ENCODE measurements at regions not wholly inside any gene's neighbourhood (a gene's known extent, or its start where the extent isn't known, plus 50 kb on each side); places are given as distances from the start of the nearest gene placed in this dataset.
"Not testable (repeated sequence)": the region's sequence is repeated elsewhere in the genome, so short reads cannot be mapped to it uniquely, and the experiment has no call there.

GRCh38 chr2:4931721-4932365 lies 760.3 kb upstream of the SOX11 start:
- intact Hi-C loops (cut with micrococcal nuclease) = no loop called here
- H3K4me3 ChIP-seq = no peak overlapping the region
- H3K27ac ChIP-seq (replicated peaks) = no peak overlapping the region
- TF ChIP-seq, protein P1, sequence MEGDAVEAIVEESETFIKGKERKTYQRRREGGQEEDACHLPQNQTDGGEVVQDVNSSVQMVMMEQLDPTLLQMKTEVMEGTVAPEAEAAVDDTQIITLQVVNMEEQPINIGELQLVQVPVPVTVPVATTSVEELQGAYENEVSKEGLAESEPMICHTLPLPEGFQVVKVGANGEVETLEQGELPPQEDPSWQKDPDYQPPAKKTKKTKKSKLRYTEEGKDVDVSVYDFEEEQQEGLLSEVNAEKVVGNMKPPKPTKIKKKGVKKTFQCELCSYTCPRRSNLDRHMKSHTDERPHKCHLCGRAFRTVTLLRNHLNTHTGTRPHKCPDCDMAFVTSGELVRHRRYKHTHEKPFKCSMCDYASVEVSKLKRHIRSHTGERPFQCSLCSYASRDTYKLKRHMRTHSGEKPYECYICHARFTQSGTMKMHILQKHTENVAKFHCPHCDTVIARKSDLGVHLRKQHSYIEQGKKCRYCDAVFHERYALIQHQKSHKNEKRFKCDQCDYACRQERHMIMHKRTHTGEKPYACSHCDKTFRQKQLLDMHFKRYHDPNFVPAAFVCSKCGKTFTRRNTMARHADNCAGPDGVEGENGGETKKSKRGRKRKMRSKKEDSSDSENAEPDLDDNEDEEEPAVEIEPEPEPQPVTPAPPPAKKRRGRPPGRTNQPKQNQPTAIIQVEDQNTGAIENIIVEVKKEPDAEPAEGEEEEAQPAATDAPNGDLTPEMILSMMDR (IDR thresholded peaks at IDR 0.05; ENCODE audit: borderline replicate concordance) = no peak
- H3K9me3 ChIP-seq (replicated peaks) = no peaks in the 10 kb centered on the region
- no peaks in the 10 kb centered on the region for H3K27me3 ChIP-seq (ENCODE audit: low read depth)
- DNase-seq = no peak
- no peaks in the 10 kb centered on the region for H3K4me1 ChIP-seq
- no peaks in the 10 kb centered on the region for H3K36me3 ChIP-seq

DNA sequence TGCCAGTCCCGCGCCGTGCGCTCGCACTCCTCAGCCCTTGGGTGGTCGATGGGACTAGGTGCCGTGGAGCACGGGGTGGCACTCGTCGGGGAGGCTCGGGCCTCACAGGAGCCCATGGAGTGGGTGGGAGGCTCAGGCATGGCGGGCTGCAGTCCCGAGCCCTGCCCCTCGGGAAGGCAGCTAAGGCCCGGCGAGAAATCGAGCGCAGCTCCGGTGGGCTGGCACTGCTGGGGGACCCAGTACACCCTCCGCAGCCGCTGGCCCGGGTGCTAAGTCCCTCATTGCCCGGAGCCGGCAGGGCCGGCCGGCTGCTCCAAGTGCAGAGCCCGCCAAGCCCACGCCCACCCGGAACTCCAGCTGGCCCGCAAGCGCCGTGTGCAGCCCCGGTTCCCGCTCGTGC lies 756.9 kb upstream of the SOX11 start:
- H3K36me3 ChIP-seq; H3K4me1 ChIP-seq; intact Hi-C loops (cut with micrococcal nuclease); H3K4me3 ChIP-seq; H3K27ac ChIP-seq (replicated peaks); DNase-seq; H3K9me3 ChIP-seq (replicated peaks): not testable (repeated sequence)
- H3K27me3 ChIP-seq (ENCODE audit: low read depth) = peaks cover 10% of the 10 kb centered on the region

- TF ChIP-seq, protein P1 (IDR thresholded peaks at IDR 0.05; ENCODE audit: borderline replicate concordance) = no peak
- no peak overlapping the region for H3K27ac ChIP-seq (replicated peaks)
- no peaks in the 10 kb centered on the region for H3K9me3 ChIP-seq (replicated peaks)
- peaks cover 10% of the 10 kb centered on the region for H3K27me3 ChIP-seq (ENCODE audit: low read depth)
- intact Hi-C loops (cut with micrococcal nuclease) = no loop called here
- H3K4me3 ChIP-seq = no peak overlapping the region
- no peaks in the 10 kb centered on the region for H3K36me3 ChIP-seq
- no peaks in the 10 kb centered on the region for H3K4me1 ChIP-seq
- no peak for DNase-seq
These were observed 754.6 kb upstream of the SOX11 start for GRCh38 chr2:4937550-4937949.

DNA sequence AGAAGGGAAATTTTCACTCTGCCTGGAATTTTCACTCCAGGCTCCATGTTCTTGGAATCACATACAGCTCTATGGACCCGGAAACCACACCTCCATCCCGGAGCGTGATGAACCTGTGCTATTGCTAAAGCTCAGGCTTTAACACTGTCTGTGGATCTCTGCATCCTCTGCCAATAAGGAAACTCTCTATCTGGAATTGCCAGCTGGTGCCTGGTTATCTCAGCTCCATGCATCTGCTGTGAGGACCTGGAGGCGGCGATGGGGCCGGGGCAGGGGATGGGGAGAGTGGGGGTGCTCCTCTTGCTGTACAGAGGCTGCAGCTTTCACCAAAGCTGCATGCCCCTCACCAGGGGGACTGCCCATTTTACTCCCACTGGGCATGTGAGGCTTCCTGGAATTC lies 754.0 kb upstream of the SOX11 start:
- no peaks in the 10 kb centered on the region for H3K36me3 ChIP-seq
- no peaks in the 10 kb centered on the region for H3K9me3 ChIP-seq (replicated peaks)
- no peak overlapping the region for H3K27ac ChIP-seq (replicated peaks)
- no peak for DNase-seq
- H3K4me1 ChIP-seq = no peaks in the 10 kb centered on the region
- intact Hi-C loops (cut with micrococcal nuclease) = no loop called here
- H3K27me3 ChIP-seq (ENCODE audit: low read depth) = peaks cover 10% of the 10 kb centered on the region
- no peak overlapping the region for H3K4me3 ChIP-seq
- TF ChIP-seq, protein P1 (IDR thresholded peaks at IDR 0.05; ENCODE audit: borderline replicate concordance) = no peak

DNA sequence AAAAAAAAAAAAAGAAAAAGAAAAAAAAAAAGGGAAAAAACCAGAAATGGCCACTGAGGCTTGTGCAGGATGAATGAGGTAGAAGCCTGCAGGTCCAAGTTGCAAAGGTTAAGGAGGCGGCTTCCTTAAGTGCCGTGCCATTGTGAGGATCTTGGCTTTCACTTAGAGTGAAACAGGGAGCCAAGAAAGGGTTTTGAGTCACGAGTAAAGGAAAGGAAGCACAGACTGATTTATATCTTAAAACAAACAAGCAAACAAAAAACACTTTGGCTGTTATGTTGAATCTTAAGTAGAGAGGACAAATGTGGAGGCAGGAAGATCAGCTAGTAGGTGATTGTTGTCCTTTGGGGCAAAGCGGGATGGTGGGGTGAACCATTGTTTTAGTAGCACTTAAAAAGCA lies 749.7 kb upstream of the SOX11 start:
- H3K4me1 ChIP-seq = no peaks in the 10 kb centered on the region
- DNase-seq = no peak
- no peaks in the 10 kb centered on the region for H3K9me3 ChIP-seq (replicated peaks)
- no peak overlapping the region for H3K27ac ChIP-seq (replicated peaks)
- TF ChIP-seq, protein P1 (IDR thresholded peaks at IDR 0.05; ENCODE audit: borderline replicate concordance) = no peak
- no peak overlapping the region for H3K4me3 ChIP-seq
- intact Hi-C loops (cut with micrococcal nuclease) = no loop called here
- no peaks in the 10 kb centered on the region for H3K36me3 ChIP-seq
- H3K27me3 ChIP-seq (ENCODE audit: low read depth) = peaks cover 10% of the 10 kb centered on the region

GRCh38 chr2:4947911-4948310 lies 744.3 kb upstream of the SOX11 start:
- no peaks in the 10 kb centered on the region for H3K9me3 ChIP-seq (replicated peaks)
- DNase-seq = no peak
- TF ChIP-seq, protein P1 (IDR thresholded peaks at IDR 0.05; ENCODE audit: borderline replicate concordance) = no peak
- no peaks in the 10 kb centered on the region for H3K36me3 ChIP-seq
- intact Hi-C loops (cut with micrococcal nuclease) = no loop called here
- no peak overlapping the region for H3K27ac ChIP-seq (replicated peaks)
- no peaks in the 10 kb centered on the region for H3K4me1 ChIP-seq
- H3K4me3 ChIP-seq = no peak overlapping the region
- H3K27me3 ChIP-seq (ENCODE audit: low read depth) = no peaks in the 10 kb centered on the region

Measured in left ventricle myocardium inferior (tissue), 1 donor.